Astrocyte of the cerebellum (primary cell): ENCODE measurements at regions not wholly inside any gene's neighbourhood (a gene's known extent, or its start where the extent isn't known, plus 50 kb on each side); places are given as distances from the start of the nearest gene placed in this dataset.
"Not testable (repeated sequence)": the region's sequence is repeated elsewhere in the genome, so short reads cannot be mapped to it uniquely, and the experiment has no call there.

Experiments
- DNase-seq: peaks from one replicate; pipeline ENCODE4 v3.0.0-alpha.2; 2011; ENCODE audit warnings: low read depth
- H3K4me3 ChIP-seq: 2 replicates; pipeline ENCODE4 v1.5.1; 2011; ENCODE audit warnings: mild to moderate bottlenecking, low read depth, low read length, moderate library complexity
- in situ Hi-C: cut with HindIII; loops from 2 replicates; pipeline ENCODE4 v1.10.0; 2017; ENCODE audit warnings: low sequenced_read_pairs
- TF ChIP-seq, protein P1 (sequence below): IDR thresholded peaks from 2 replicates; pipeline ENCODE4 v1.5.1; 2012; ENCODE audit warnings: low read length, low read depth, moderate library complexity, mild to moderate bottlenecking; ENCODE audit errors: missing control alignments

- no peak overlapping the region for H3K4me3 ChIP-seq
- in situ Hi-C loops, result no loop called here
- TF ChIP-seq, protein P1, sequence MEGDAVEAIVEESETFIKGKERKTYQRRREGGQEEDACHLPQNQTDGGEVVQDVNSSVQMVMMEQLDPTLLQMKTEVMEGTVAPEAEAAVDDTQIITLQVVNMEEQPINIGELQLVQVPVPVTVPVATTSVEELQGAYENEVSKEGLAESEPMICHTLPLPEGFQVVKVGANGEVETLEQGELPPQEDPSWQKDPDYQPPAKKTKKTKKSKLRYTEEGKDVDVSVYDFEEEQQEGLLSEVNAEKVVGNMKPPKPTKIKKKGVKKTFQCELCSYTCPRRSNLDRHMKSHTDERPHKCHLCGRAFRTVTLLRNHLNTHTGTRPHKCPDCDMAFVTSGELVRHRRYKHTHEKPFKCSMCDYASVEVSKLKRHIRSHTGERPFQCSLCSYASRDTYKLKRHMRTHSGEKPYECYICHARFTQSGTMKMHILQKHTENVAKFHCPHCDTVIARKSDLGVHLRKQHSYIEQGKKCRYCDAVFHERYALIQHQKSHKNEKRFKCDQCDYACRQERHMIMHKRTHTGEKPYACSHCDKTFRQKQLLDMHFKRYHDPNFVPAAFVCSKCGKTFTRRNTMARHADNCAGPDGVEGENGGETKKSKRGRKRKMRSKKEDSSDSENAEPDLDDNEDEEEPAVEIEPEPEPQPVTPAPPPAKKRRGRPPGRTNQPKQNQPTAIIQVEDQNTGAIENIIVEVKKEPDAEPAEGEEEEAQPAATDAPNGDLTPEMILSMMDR, result no peak
- DNase-seq, result no peak
Measured at GRCh38 chr3:177622982-177623617, 425.8 kb upstream of the TBL1XR1 start.

GRCh38 chr3:177624528-177625495 is 427.5 kb upstream of the TBL1XR1 start:
- no peak for DNase-seq
- in situ Hi-C loops, result no loop called here
- TF ChIP-seq, protein P1, result no peak
- no peak overlapping the region for H3K4me3 ChIP-seq

GRCh38 chr3:177626045-177626444 is 428.8 kb upstream of the TBL1XR1 start:
- DNase-seq, result no peak
- in situ Hi-C loops, result no loop called here
- TF ChIP-seq, protein P1, result no peak
- no peak overlapping the region for H3K4me3 ChIP-seq

GRCh38 chr3:177628095-177628719 is 430.9 kb upstream of the TBL1XR1 start:
- in situ Hi-C loops, DNase-seq, H3K4me3 ChIP-seq: not testable (repeated sequence)

- in situ Hi-C loops, result no loop called here
- DNase-seq, result no peak
- TF ChIP-seq, protein P1, result no peak
- no peak overlapping the region for H3K4me3 ChIP-seq
Measured at GRCh38 chr3:177629276-177629675, 432.0 kb upstream of the TBL1XR1 start.

GRCh38 chr3:177633671-177634207 is 436.5 kb upstream of the TBL1XR1 start:
- no peak overlapping the region for H3K4me3 ChIP-seq
- in situ Hi-C loops, result loop anchor here (5.0 kb wide), 1 partner anchor 59 kb away; no protein-coding TSS in a partner anchor

GRCh38 chr3:177635601-177636106 is 438.4 kb upstream of the TBL1XR1 start:
- DNase-seq, H3K4me3 ChIP-seq, in situ Hi-C loops: not testable (repeated sequence)

More at GRCh38 chr3:177633671-177634207, 436.5 kb upstream of the TBL1XR1 start:
- peak; percentile 89 for DNase-seq
- TF ChIP-seq, protein P1, result no peak
